GM06990 (cell line): ENCODE measurements at regions not wholly inside any gene's neighbourhood (a gene's known extent, or its start where the extent isn't known, plus 50 kb on each side); places are given as distances from the start of the nearest gene placed in this dataset.

Experiments
- DNase-seq: peaks from one replicate; pipeline ENCODE4 v3.0.0-alpha.2; 2011; ENCODE audit not compliant: insufficient read length; ENCODE audit errors: extremely low read depth
- H3K27me3 ChIP-seq: replicated peaks from 2 replicates; pipeline ENCODE4 v1.6.0; 2011; ENCODE audit warnings: low read length; ENCODE audit not compliant: control insufficient read depth, insufficient read depth
- H3K36me3 ChIP-seq: 2 replicates; pipeline ENCODE4 v1.5.1; 2011; ENCODE audit warnings: low read length; ENCODE audit not compliant: control insufficient read depth, insufficient read depth
- H3K4me3 ChIP-seq: replicated peaks from 2 replicates; pipeline ENCODE4 v1.5.1; 2011; ENCODE audit warnings: low read depth, mild to moderate bottlenecking, control low read depth, low read length
- CTCF ChIP-seq: IDR thresholded peaks from 2 replicates; pipeline ENCODE4 v1.5.1; 2011; ENCODE audit warnings: low read length, control low read depth, mild to moderate bottlenecking, inconsistent platforms; ENCODE audit not compliant: insufficient read depth, poor library complexity, severe bottlenecking

GRCh38 chr4:60757986-60758680 is 442.0 kb upstream of the ADGRL3 start:
- H3K36me3 ChIP-seq: no peaks in the 10 kb centered on the region
- DNase-seq: no peak
- no peak overlapping the region for H3K4me3 ChIP-seq
- TF ChIP-seq CTCF: no peak
- no peaks in the 10 kb centered on the region for H3K27me3 ChIP-seq

GRCh38 chr4:60759518-60760245 is 440.4 kb upstream of the ADGRL3 start:
- no peak for TF ChIP-seq CTCF
- no peak for DNase-seq
- no peaks in the 10 kb centered on the region for H3K27me3 ChIP-seq
- H3K36me3 ChIP-seq: no peaks in the 10 kb centered on the region
- H3K4me3 ChIP-seq: no peak overlapping the region

- no peak for DNase-seq
- H3K27me3 ChIP-seq: no peaks in the 10 kb centered on the region
- TF ChIP-seq CTCF: no peak
- H3K4me3 ChIP-seq: no peak overlapping the region
- no peaks in the 10 kb centered on the region for H3K36me3 ChIP-seq
Observed at GRCh38 chr4:60780874-60781273, 419.3 kb upstream of the ADGRL3 start.

GRCh38 chr4:60790608-60791007 is 409.5 kb upstream of the ADGRL3 start:
- Histone ChIP-seq H3K27me3 (no peaks in the 10 kb centered on the region), H3K4me3 (no peak overlapping the region), H3K36me3 (no peaks in the 10 kb centered on the region)
- no peak for TF ChIP-seq CTCF
- no peak for DNase-seq

GRCh38 chr4:60794372-60794771 is 405.8 kb upstream of the ADGRL3 start:
- no peak for DNase-seq

More at GRCh38 chr4:60794372-60794771, 405.8 kb upstream of the ADGRL3 start:
- H3K27me3 ChIP-seq: no peaks in the 10 kb centered on the region
- no peak overlapping the region for H3K4me3 ChIP-seq
- H3K36me3 ChIP-seq: no peaks in the 10 kb centered on the region
- TF ChIP-seq CTCF: no peak
